ENCODE measurements at regions not wholly inside any gene's neighbourhood (a gene's known extent, or its start where the extent isn't known, plus 50 kb on each side); places are given as distances from the start of the nearest gene placed in this dataset.

DNA sequence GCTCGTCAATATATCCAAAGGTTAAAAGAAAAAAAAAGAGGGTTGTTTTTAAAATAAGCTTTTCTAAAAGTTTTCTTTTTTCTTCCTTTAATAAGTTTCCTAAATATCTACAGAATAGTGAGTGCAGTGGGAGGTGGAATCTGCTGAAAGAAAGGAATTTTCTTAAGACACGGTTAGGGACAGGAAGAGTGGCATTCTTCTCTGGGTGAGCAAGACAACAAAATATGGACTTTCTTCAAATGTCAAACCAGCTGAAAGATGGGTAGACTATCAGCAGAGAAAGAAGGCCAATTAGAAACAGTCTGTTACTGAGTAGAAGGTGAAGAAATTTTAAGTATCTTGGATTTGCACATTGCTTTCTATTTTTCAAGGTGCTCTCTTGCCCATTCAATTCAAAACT, 222.7 kb upstream of the PIK3C3 start:
- TF ChIP-seq, protein P1, sequence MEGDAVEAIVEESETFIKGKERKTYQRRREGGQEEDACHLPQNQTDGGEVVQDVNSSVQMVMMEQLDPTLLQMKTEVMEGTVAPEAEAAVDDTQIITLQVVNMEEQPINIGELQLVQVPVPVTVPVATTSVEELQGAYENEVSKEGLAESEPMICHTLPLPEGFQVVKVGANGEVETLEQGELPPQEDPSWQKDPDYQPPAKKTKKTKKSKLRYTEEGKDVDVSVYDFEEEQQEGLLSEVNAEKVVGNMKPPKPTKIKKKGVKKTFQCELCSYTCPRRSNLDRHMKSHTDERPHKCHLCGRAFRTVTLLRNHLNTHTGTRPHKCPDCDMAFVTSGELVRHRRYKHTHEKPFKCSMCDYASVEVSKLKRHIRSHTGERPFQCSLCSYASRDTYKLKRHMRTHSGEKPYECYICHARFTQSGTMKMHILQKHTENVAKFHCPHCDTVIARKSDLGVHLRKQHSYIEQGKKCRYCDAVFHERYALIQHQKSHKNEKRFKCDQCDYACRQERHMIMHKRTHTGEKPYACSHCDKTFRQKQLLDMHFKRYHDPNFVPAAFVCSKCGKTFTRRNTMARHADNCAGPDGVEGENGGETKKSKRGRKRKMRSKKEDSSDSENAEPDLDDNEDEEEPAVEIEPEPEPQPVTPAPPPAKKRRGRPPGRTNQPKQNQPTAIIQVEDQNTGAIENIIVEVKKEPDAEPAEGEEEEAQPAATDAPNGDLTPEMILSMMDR (IDR thresholded peaks at IDR 0.05; ENCODE audit: low read depth, low read length) = no peak
- DNase-seq (ENCODE audit: low read depth in 2 of 2) = no peak
- H3K4me3 ChIP-seq (replicated peaks in 1 of 2; ENCODE audit: low read depth in 2 of 2, low read length in 2 of 2) = no peak overlapping the region

DNA sequence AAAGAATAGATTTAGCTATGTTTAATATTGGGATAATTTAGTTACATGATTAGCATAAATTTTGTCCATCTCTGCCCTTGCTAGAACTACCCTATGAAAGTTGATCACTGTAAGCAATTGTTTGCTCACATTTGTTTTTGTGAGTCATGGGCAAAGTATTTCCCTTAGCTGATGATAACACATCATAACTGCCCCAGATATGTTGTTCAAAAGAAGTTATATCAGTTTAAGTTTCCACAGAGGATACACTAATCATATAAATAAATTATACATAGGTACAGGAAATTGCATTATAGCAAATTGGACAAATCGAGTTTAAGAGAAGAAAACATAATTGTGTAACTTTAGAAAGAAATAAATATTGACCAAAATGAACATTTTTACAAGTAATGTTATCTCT, 223.2 kb upstream of the PIK3C3 start:
- DNase-seq (ENCODE audit: low read depth in 2 of 2) = peak; percentile 27 to 42
- TF ChIP-seq, protein P1 (IDR thresholded peaks at IDR 0.05; ENCODE audit: low read depth, low read length) = no peak
- H3K4me3 ChIP-seq (replicated peaks in 1 of 2; ENCODE audit: low read depth in 2 of 2, low read length in 2 of 2) = no peak overlapping the region

DNA sequence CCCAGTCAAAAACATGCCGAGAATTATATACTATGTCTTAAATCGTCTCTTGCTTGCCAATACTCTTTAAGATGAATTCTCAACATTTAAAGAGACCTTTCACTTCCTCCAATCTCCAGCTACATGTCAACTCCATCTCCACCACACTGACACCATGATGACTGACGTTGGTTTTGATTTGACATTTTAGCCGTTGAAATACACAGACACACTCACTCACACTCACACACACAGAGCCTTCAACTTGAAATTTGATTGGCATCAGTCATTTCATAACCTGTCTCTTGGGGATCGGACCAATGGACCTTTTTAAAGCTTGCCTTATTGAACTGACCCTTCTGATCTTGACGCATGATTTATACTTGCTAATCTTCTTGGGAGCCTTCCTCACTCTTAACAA, 230.8 kb upstream of the PIK3C3 start:
- TF ChIP-seq, protein P1 (IDR thresholded peaks at IDR 0.05; ENCODE audit: low read depth, low read length) = no peak
- no peak overlapping the region for H3K4me3 ChIP-seq (replicated peaks in 1 of 2; ENCODE audit: low read depth in 2 of 2, low read length in 2 of 2)
- no peak for DNase-seq (ENCODE audit: low read depth in 2 of 2)

DNA sequence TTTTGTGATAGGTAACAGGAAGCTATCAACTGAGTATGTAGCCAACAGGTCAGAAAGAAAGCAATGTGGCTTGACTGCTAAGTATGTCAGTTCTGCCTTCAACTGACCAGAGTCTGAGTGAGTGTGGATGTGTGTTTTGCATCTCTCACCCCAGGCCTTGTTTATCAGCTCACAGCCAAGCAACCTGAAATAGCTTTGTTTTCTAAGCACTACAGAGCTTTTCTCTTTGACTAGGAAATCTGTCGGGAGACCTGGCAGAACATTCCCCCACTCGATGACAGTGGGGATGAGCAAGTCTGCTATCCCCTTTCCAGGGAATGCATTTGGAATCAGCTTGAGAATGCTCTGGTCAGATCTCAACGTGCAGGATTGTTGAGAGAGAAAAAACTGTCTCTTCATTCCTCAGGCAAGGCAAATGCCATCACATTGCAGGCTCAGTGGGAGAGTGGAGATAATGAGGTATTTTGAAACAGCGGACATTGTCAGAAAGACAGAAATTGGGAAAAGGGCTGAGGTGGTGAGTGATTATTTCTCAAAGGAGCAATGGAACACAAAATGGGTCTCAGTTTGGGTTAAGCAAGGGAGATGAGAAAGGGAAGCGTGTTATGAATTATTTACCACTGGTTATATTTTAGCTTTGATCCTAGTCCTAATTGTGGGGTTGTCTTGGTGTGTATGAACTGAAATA, 233.8 kb upstream of the PIK3C3 start:
- TF ChIP-seq, protein P1 (IDR thresholded peaks at IDR 0.05; ENCODE audit: low read depth, low read length) = no peak
- no peak overlapping the region for H3K4me3 ChIP-seq (replicated peaks in 1 of 2; ENCODE audit: low read depth in 2 of 2, low read length in 2 of 2)
- DNase-seq (ENCODE audit: low read depth in 2 of 2) = peak in 1 of 2 donors; percentile 38

DNA sequence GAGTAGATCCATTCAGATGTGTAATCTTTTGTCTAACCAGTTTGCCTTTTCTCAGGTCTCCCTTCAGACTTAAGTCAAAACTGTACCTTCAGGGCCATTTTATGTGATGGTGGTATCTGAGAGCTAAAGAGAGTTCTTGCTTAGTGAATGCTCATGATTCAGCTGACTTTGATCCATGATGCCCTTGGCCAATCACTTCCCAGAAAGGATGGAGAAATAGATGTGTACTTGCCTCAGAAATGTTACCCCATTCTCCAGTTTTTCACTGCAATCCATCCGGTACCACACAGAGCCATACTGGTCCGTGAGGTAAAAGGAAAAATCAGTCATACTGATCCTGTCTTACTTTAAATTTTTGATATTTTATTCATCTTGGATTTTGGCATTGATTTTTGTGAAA, 234.8 kb upstream of the PIK3C3 start:
- DNase-seq (ENCODE audit: low read depth in 2 of 2) = peak in 1 of 2 donors; percentile 43
- TF ChIP-seq, protein P1 (IDR thresholded peaks at IDR 0.05; ENCODE audit: low read depth, low read length) = no peak
- H3K4me3 ChIP-seq (replicated peaks in 1 of 2; ENCODE audit: low read depth in 2 of 2, low read length in 2 of 2) = no peak overlapping the region

DNA sequence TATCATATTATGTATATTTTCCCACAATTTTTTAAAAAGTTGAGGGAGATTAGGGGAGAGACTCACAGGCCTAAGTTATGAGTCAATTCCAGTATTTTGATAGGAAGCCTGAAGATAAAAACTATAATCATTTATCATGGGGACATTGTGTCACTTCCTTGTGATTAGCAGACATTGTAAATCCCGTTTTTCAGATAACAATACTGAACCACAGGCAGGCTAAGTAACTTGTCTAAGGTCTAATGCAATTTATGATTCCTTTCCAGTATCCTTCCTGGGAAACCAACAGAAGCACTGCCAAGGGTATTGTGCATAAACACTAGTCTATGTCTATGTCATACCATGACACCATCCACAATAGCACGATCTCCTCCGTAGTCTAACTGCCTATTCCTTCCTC, 235.2 kb upstream of the PIK3C3 start:
- peak in 1 of 2 donors; percentile 76 for DNase-seq (ENCODE audit: low read depth in 2 of 2)
- H3K4me3 ChIP-seq (replicated peaks in 1 of 2; ENCODE audit: low read depth in 2 of 2, low read length in 2 of 2) = no peak overlapping the region
- TF ChIP-seq, protein P1 (IDR thresholded peaks at IDR 0.05; ENCODE audit: low read depth, low read length) = no peak

DNA sequence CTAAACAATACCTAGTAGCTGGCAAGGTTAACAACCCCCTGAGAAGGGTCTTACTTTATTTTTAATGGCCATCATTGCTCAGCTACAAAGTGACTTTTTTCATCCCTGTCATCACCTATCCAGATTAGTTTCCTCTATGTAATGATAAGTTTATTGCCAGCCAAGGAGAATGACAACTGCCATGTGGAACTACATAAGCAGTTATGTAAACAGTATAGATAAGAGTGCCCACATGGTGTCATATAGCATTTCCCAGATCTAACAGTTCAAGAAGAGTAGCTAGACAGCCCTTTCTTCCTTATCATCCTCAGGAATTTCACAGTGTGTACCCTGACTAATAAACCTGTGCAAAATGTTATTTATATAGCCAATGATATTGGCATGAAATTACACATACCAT, 240.2 kb upstream of the PIK3C3 start:
- DNase-seq (ENCODE audit: low read depth in 2 of 2) = no peak
- TF ChIP-seq, protein P1 (IDR thresholded peaks at IDR 0.05; ENCODE audit: low read depth, low read length) = no peak

More for the DNA sequence above, 240.2 kb upstream of the PIK3C3 start:
- H3K4me3 ChIP-seq (replicated peaks in 1 of 2; ENCODE audit: low read depth in 2 of 2, low read length in 2 of 2) = no peak overlapping the region
